Liver (tissue), 8 donors: ENCODE measurements at regions not wholly inside any gene's neighbourhood (a gene's known extent, or its start where the extent isn't known, plus 50 kb on each side); places are given as distances from the start of the nearest gene placed in this dataset.

Source experiments
- DNase-seq: peaks from one replicate; pipeline ENCODE4 v3.0.0-alpha.2; 2017; ENCODE audit warnings: low spot score
- H3K27ac ChIP-seq, 2 donors: one replicate each; pipeline ENCODE4 v1.7.0; 2013; ENCODE audit warnings: inconsistent platforms in 2 of 2, low read length in 2 of 2, control low read depth in 1 of 2, low read depth in 1 of 2, mild to moderate bottlenecking in 1 of 2
- H3K27me3 ChIP-seq, 4 donors: one replicate each; pipeline versions ENCODE4 v1.6.1 to v1.7.0; 2013; ENCODE audit warnings: low read length in 3 of 4, inconsistent platforms in 1 of 4, mild to moderate bottlenecking in 1 of 4, moderate library complexity in 1 of 4; ENCODE audit not compliant: control insufficient read depth in 4 of 4, insufficient read depth in 4 of 4
- H3K36me3 ChIP-seq, 4 donors: one replicate each; pipeline versions ENCODE4 v1.6.1 to v1.7.0; 2013; ENCODE audit warnings: low read length in 3 of 4, mild to moderate bottlenecking in 3 of 4, low read depth in 1 of 4, moderate library complexity in 1 of 4; ENCODE audit not compliant: control insufficient read depth in 4 of 4, insufficient read depth in 3 of 4
- H3K4me1 ChIP-seq, 4 donors: one replicate each; pipeline versions ENCODE4 v1.6.1 to v1.7.0; 2013; ENCODE audit warnings: low read length in 3 of 4, mild to moderate bottlenecking in 3 of 4, moderate library complexity in 1 of 4; ENCODE audit not compliant: control insufficient read depth in 4 of 4, insufficient read depth in 4 of 4
- H3K4me3 ChIP-seq, 3 donors: one replicate each; pipeline versions ENCODE4 v1.6.1 to v1.7.0; 2013; ENCODE audit warnings: low read length in 3 of 3, control low read depth in 1 of 3, low read depth in 1 of 3, mild to moderate bottlenecking in 1 of 3
- H3K9ac ChIP-seq, 2 donors: one replicate each; pipeline ENCODE4 v1.7.0; 2013; ENCODE audit warnings: low read length in 2 of 2, mild to moderate bottlenecking in 2 of 2, moderate library complexity in 2 of 2, control low read depth in 1 of 2, low read depth in 1 of 2
- H3K9me3 ChIP-seq, 4 donors: one replicate each; pipeline versions ENCODE4 v1.6.1 to v1.7.0; 2013; ENCODE audit warnings: low read length in 3 of 4; ENCODE audit not compliant: control insufficient read depth in 4 of 4
- ATF3 ChIP-seq: IDR thresholded peaks from 2 replicates; pipeline ENCODE4 v1.6.1; 2016; ENCODE audit warnings: antibody characterized with exemption
- CTCF ChIP-seq: fragments of 150-350 bp; IDR thresholded peaks from 2 replicates; pipeline ENCODE4 v1.5.1; 2017; ENCODE audit warnings: improper control_type of control experiment, low read depth, low read length; ENCODE audit not compliant: missing input control
- EGR1 ChIP-seq, 2 donors: IDR thresholded peaks; 2 replicates each; pipeline ENCODE4 v1.6.1; 2016 to 2018; ENCODE audit warnings: antibody characterized with exemption in 2 of 2, low read depth in 2 of 2
- FOXA1 ChIP-seq: IDR thresholded peaks from 2 replicates; pipeline ENCODE4 v1.6.1; 2016; ENCODE audit warnings: antibody characterized with exemption
- FOXA2 ChIP-seq: IDR thresholded peaks from 2 replicates; pipeline ENCODE4 v1.6.1; 2016; ENCODE audit warnings: antibody characterized with exemption
- HNF4A ChIP-seq, 2 donors: conservative IDR thresholded peaks; 2 replicates each; pipeline ENCODE4 v1.6.1; 2016; ENCODE audit warnings: antibody characterized with exemption in 2 of 2, mild to moderate bottlenecking in 2 of 2
- HNF4G ChIP-seq: IDR thresholded peaks from 2 replicates; pipeline ENCODE4 v1.6.1; 2016; ENCODE audit warnings: antibody characterized with exemption
- JUND ChIP-seq, 2 donors: IDR thresholded peaks; 2 replicates each; pipeline ENCODE4 v1.6.1; 2016; ENCODE audit warnings: antibody characterized with exemption in 2 of 2
- NR2F2 ChIP-seq: IDR thresholded peaks from 2 replicates; pipeline ENCODE4 v1.6.1; 2016; ENCODE audit warnings: antibody characterized with exemption
- RAD21 ChIP-seq, 2 donors: IDR thresholded peaks; 2 replicates each; pipeline ENCODE4 v1.6.1; 2016; ENCODE audit warnings: antibody characterized with exemption in 2 of 2, mild to moderate bottlenecking in 2 of 2
- REST ChIP-seq: IDR thresholded peaks from 2 replicates; pipeline ENCODE4 v1.6.1; 2016; ENCODE audit warnings: antibody characterized with exemption, mild to moderate bottlenecking
- RXRA ChIP-seq, 2 donors: IDR thresholded peaks; 2 replicates each; pipeline ENCODE4 v1.6.1; 2017 to 2018; ENCODE audit warnings: antibody characterized with exemption in 2 of 2, mild to moderate bottlenecking in 1 of 2
- SP1 ChIP-seq: IDR thresholded peaks from 2 replicates; pipeline ENCODE4 v1.6.1; 2018; ENCODE audit warnings: antibody characterized with exemption, mild to moderate bottlenecking
- TAF1 ChIP-seq: conservative IDR thresholded peaks from 2 replicates; pipeline ENCODE4 v1.6.1; 2016; ENCODE audit warnings: antibody characterized with exemption, mild to moderate bottlenecking
- YY1 ChIP-seq: IDR thresholded peaks from 2 replicates; pipeline ENCODE4 v1.6.1; 2016; ENCODE audit warnings: antibody characterized with exemption, mild to moderate bottlenecking
- ZBTB33 ChIP-seq: IDR thresholded peaks from 2 replicates; pipeline ENCODE4 v1.6.1; 2016; ENCODE audit warnings: antibody characterized with exemption
- WGBS: extraction: QIAGEN DNeasy Blood & Tissue Kit; methylation state at CpG from one replicate; pipeline ENCODE4 v1.1.7; 2013; 5-methylcytosine and 5-hydroxymethylcytosine counted together
- donor health status: healthy.
- donor health status: healthy.
- donor health status: healthy.
- donor health status: healthy.
- donor health status: healthy.

- Histone ChIP-seq H3K27ac (no peak overlapping the region), H3K9me3 (no peaks in the 10 kb centered on the region), H3K4me3 (no peak overlapping the region), H3K36me3 (no peaks in the 10 kb centered on the region), H3K9ac (no peak overlapping the region), H3K27me3 (peaks cover 0 to 3% (median 1%) of the 10 kb centered on the region in 4 donors), H3K4me1 (no peaks in the 10 kb centered on the region)
- TF ChIP-seq ATF3 (no peak), RAD21 (IDR thresholded peaks at IDR 0.05) (peak; percentile 38 to 55)
- 58% methylated on average over 4 of the region's 4 CpGs for WGBS
- DNase-seq, result no peak
Observed at GRCh38 chr3:118636841-118637240, 397.8 kb downstream of the IGSF11 start.

- no peak overlapping the region for H3K9ac ChIP-seq
- no peaks in the 10 kb centered on the region for H3K9me3 ChIP-seq
- H3K36me3 ChIP-seq, result no peaks in the 10 kb centered on the region
- 64% methylated on average over 9 of the region's 9 CpGs for WGBS
- no peak overlapping the region for H3K4me3 ChIP-seq
- H3K27me3 ChIP-seq, result peaks cover 0 to 3% (median 1%) of the 10 kb centered on the region in 4 donors
- no peak for DNase-seq
- TF ChIP-seq SP1, result no peak
- no peak for TF ChIP-seq HNF4G
- TF ChIP-seq YY1, result no peak
- no peak overlapping the region for H3K27ac ChIP-seq
- H3K4me1 ChIP-seq, result no peaks in the 10 kb centered on the region
Observed at GRCh38 chr3:118637846-118638245, 396.8 kb downstream of the IGSF11 start.

GRCh38 chr3:118641608-118642007 is 393.0 kb downstream of the IGSF11 start:
- Histone ChIP-seq H3K9ac (no peak overlapping the region), H3K27ac (no peak overlapping the region), H3K4me1 (no peaks in the 10 kb centered on the region), H3K9me3 (no peaks in the 10 kb centered on the region), H3K27me3 (peaks cover 0 to 3% (median 2%) of the 10 kb centered on the region in 4 donors), H3K4me3 (no peak overlapping the region), H3K36me3 (no peaks in the 10 kb centered on the region)
- WGBS, result 29% methylated on average over 4 of the region's 4 CpGs
- TF ChIP-seq EGR1 (IDR thresholded peaks at IDR 0.05; ENCODE audit: low read depth in 2 of 2) (no peak), YY1 (no peak), ATF3 (no peak), NR2F2 (no peak), HNF4A (conservative IDR thresholded peaks at IDR 0.05) (no peak), FOXA2 (no peak), CTCF (no peak), TAF1 (no peak), JUND (IDR thresholded peaks at IDR 0.05) (no peak), RXRA (IDR thresholded peaks at IDR 0.05) (no peak)
- DNase-seq, result no peak

- H3K9ac ChIP-seq, result no peak overlapping the region
- H3K27ac ChIP-seq, result no peak overlapping the region
- no peak for DNase-seq
- H3K9me3 ChIP-seq, result no peaks in the 10 kb centered on the region
- no peaks in the 10 kb centered on the region for H3K36me3 ChIP-seq
- 45% methylated on average over 2 of the region's 2 CpGs for WGBS
- no peak overlapping the region for H3K4me3 ChIP-seq
- H3K27me3 ChIP-seq, result no peaks in the 10 kb centered on the region
- no peaks in the 10 kb centered on the region for H3K4me1 ChIP-seq
- TF ChIP-seq FOXA1, result no peak
- no peak for TF ChIP-seq EGR1 (IDR thresholded peaks at IDR 0.05; ENCODE audit: low read depth in 2 of 2)
- no peak for TF ChIP-seq FOXA2
- no peak for TF ChIP-seq RAD21 (IDR thresholded peaks at IDR 0.05)
- no peak for TF ChIP-seq JUND (IDR thresholded peaks at IDR 0.05)
- no peak for TF ChIP-seq ZBTB33
- TF ChIP-seq TAF1, result no peak
- TF ChIP-seq HNF4G, result no peak
- TF ChIP-seq RXRA (IDR thresholded peaks at IDR 0.05), result no peak
- TF ChIP-seq REST, result no peak
Observed at GRCh38 chr3:118671192-118671591, 363.5 kb downstream of the IGSF11 start.
